BE2C (cell line): ENCODE measurements at regions not wholly inside any gene's neighbourhood (a gene's known extent, or its start where the extent isn't known, plus 50 kb on each side); places are given as distances from the start of the nearest gene placed in this dataset.

Experiments used
- DNase-seq: peaks from one replicate; pipeline ENCODE4 v3.0.0-alpha.2; 2020
- H3K27me3 ChIP-seq: fragments of 250-450 bp; sonication (Bioruptor Pico); 2 replicates; pipeline ENCODE4 v1.5.1; 2020; ENCODE audit warnings: mild to moderate bottlenecking
- H3K36me3 ChIP-seq: fragments of 250-450 bp; sonication (Bioruptor Pico); 2 replicates; pipeline ENCODE4 v1.5.1; 2020; ENCODE audit warnings: mild to moderate bottlenecking
- H3K4me1 ChIP-seq: fragments of 250-450 bp; sonication (Bioruptor Pico); 2 replicates; pipeline ENCODE4 v1.5.1; 2020
- H3K4me3 ChIP-seq: 2 replicates; pipeline ENCODE4 v1.5.1; 2011; ENCODE audit warnings: low read depth, low read length
- H3K9me3 ChIP-seq: fragments of 250-450 bp; sonication (Bioruptor Pico); 2 replicates; pipeline ENCODE4 v1.5.1; 2020
- CTCF ChIP-seq: IDR thresholded peaks from 2 replicates; pipeline ENCODE4 v1.5.1; 2012; ENCODE audit warnings: mild to moderate bottlenecking, low read depth, low read length

- Histone ChIP-seq H3K4me1 (no peaks in the 10 kb centered on the region), H3K9me3 (no peaks in the 10 kb centered on the region), H3K36me3 (no peaks in the 10 kb centered on the region), H3K4me3 (no peak overlapping the region), H3K27me3 (no peaks in the 10 kb centered on the region; the same call in 1 of the 2 replicates)
- no peak for DNase-seq
- no peak for TF ChIP-seq CTCF
Observed at GRCh38 chr17:37826497-37827430, 81.9 kb upstream of the HNF1B start.

- H3K36me3 ChIP-seq = no peaks in the 10 kb centered on the region
- no peaks in the 10 kb centered on the region for H3K4me1 ChIP-seq
- no peak for DNase-seq
- no peak overlapping the region for H3K4me3 ChIP-seq
- no peaks in the 10 kb centered on the region for H3K27me3 ChIP-seq
- no peak for TF ChIP-seq CTCF
- no peaks in the 10 kb centered on the region for H3K9me3 ChIP-seq
Observed at GRCh38 chr17:37825851-37826250, 81.0 kb upstream of the HNF1B start.

GRCh38 chr17:37824534-37825485 is 80.0 kb upstream of the HNF1B start:
- Histone ChIP-seq H3K36me3 (no peaks in the 10 kb centered on the region), H3K9me3 (no peaks in the 10 kb centered on the region), H3K4me3 (no peak overlapping the region), H3K27me3 (peaks cover 6% of the 10 kb centered on the region; the same call in 1 of the 2 replicates), H3K4me1 (no peaks in the 10 kb centered on the region)
- TF ChIP-seq CTCF = no peak
- DNase-seq = no peak

GRCh38 chr17:37823996-37824395 is 79.1 kb upstream of the HNF1B start:
- Histone ChIP-seq H3K4me3 (no peak overlapping the region), H3K4me1 (no peaks in the 10 kb centered on the region), H3K36me3 (no peaks in the 10 kb centered on the region), H3K9me3 (no peaks in the 10 kb centered on the region), H3K27me3 (peaks cover 6% of the 10 kb centered on the region)
- TF ChIP-seq CTCF = no peak
- DNase-seq = no peak

GRCh38 chr17:37820995-37821713 is 76.3 kb upstream of the HNF1B start:
- Histone ChIP-seq H3K9me3 (no peaks in the 10 kb centered on the region), H3K27me3 (peaks cover 6% of the 10 kb centered on the region), H3K4me1 (no peaks in the 10 kb centered on the region)

More at GRCh38 chr17:37820995-37821713, 76.3 kb upstream of the HNF1B start:
- no peak for DNase-seq
- TF ChIP-seq CTCF = no peak
- Histone ChIP-seq H3K4me3 (no peak overlapping the region), H3K36me3 (no peaks in the 10 kb centered on the region)
